Skeletal muscle cell (primary cell): ENCODE measurements at regions not wholly inside any gene's neighbourhood (a gene's known extent, or its start where the extent isn't known, plus 50 kb on each side); places are given as distances from the start of the nearest gene placed in this dataset.
A peak's percentile ranks its signal among the peaks of the same experiment; 100 is the strongest.
"Not testable (repeated sequence)": the region's sequence is repeated elsewhere in the genome, so short reads cannot be mapped to it uniquely, and the experiment has no call there.

Experiments used
- DNase-seq: peaks from one replicate; pipeline ENCODE4 v3.0.0-alpha.2; 2010; ENCODE audit warnings: low read depth
- H3K4me3 ChIP-seq: 2 replicates; pipeline ENCODE4 v1.5.1; 2011; ENCODE audit warnings: low read depth, mild to moderate bottlenecking, control low read depth, low read length, moderate library complexity

- no peak overlapping the region for H3K4me3 ChIP-seq
- DNase-seq, result no peak
Measured at GRCh38 chr13:84616864-84617263, 734.6 kb upstream of the SLITRK1 start.

GRCh38 chr13:84609716-84610115 is 727.4 kb upstream of the SLITRK1 start:
- H3K4me3 ChIP-seq, result no peak overlapping the region
- DNase-seq, result peak; percentile 48

- H3K4me3 ChIP-seq, result no peak overlapping the region
- peak; percentile 73 for DNase-seq
Measured at GRCh38 chr13:84607261-84608013, 725.2 kb upstream of the SLITRK1 start.

GRCh38 chr13:84606616-84607015 is 724.3 kb upstream of the SLITRK1 start:
- no peak overlapping the region for H3K4me3 ChIP-seq
- no peak for DNase-seq

- DNase-seq, result no peak
- no peak overlapping the region for H3K4me3 ChIP-seq
Measured at GRCh38 chr13:84605927-84606326, 723.7 kb upstream of the SLITRK1 start.

GRCh38 chr13:84591444-84591843 is 709.2 kb upstream of the SLITRK1 start:
- H3K4me3 ChIP-seq, result no peak overlapping the region
- DNase-seq, result no peak

GRCh38 chr13:84590663-84591062 is 708.4 kb upstream of the SLITRK1 start:
- no peak for DNase-seq
- H3K4me3 ChIP-seq, result no peak overlapping the region

- no peak overlapping the region for H3K4me3 ChIP-seq
Measured at GRCh38 chr13:84588023-84588422, 705.7 kb upstream of the SLITRK1 start.

GRCh38 chr13:84579901-84580300 is 697.6 kb upstream of the SLITRK1 start:
- H3K4me3 ChIP-seq, DNase-seq: not testable (repeated sequence)

More at GRCh38 chr13:84588023-84588422, 705.7 kb upstream of the SLITRK1 start:
- DNase-seq, result no peak

GRCh38 chr13:84574851-84575250 is 692.6 kb upstream of the SLITRK1 start:
- H3K4me3 ChIP-seq, result no peak overlapping the region
- DNase-seq, result peak; percentile 4

- no peak overlapping the region for H3K4me3 ChIP-seq
- DNase-seq, result no peak
Measured at GRCh38 chr13:84571264-84571663, 689.0 kb upstream of the SLITRK1 start.

- peak; percentile 25 for DNase-seq
- H3K4me3 ChIP-seq, result no peak overlapping the region
Measured at GRCh38 chr13:84570831-84571230, 688.6 kb upstream of the SLITRK1 start.

- DNase-seq, result no peak
- H3K4me3 ChIP-seq, result no peak overlapping the region
Measured at GRCh38 chr13:84569366-84569765, 687.1 kb upstream of the SLITRK1 start.

- DNase-seq, result no peak
- H3K4me3 ChIP-seq, result no peak overlapping the region
Measured at GRCh38 chr13:84567848-84568247, 685.6 kb upstream of the SLITRK1 start.

GRCh38 chr13:84566780-84567179 is 684.5 kb upstream of the SLITRK1 start:
- no peak for DNase-seq
- no peak overlapping the region for H3K4me3 ChIP-seq

GRCh38 chr13:84563611-84564010 is 681.3 kb upstream of the SLITRK1 start:
- no peak overlapping the region for H3K4me3 ChIP-seq
- no peak for DNase-seq

- H3K4me3 ChIP-seq, result no peak overlapping the region
- DNase-seq, result no peak
Measured at GRCh38 chr13:84553227-84553626, 671.0 kb upstream of the SLITRK1 start.

- no peak for DNase-seq
- H3K4me3 ChIP-seq, result no peak overlapping the region
Measured at GRCh38 chr13:84543962-84544361, 661.7 kb upstream of the SLITRK1 start.

GRCh38 chr13:84542348-84542747 is 660.1 kb upstream of the SLITRK1 start:
- no peak for DNase-seq
- H3K4me3 ChIP-seq, result no peak overlapping the region

- no peak overlapping the region for H3K4me3 ChIP-seq
- no peak for DNase-seq
Measured at GRCh38 chr13:84536906-84537305, 654.6 kb upstream of the SLITRK1 start.

GRCh38 chr13:84528408-84529070 is 646.3 kb upstream of the SLITRK1 start:
- no peak for DNase-seq
- H3K4me3 ChIP-seq, result no peak overlapping the region
